Keratinocyte (primary cell): ENCODE measurements at regions not wholly inside any gene's neighbourhood (a gene's known extent, or its start where the extent isn't known, plus 50 kb on each side); places are given as distances from the start of the nearest gene placed in this dataset.
A peak's percentile ranks its signal among the peaks of the same experiment; 100 is the strongest.

Source experiments
- DNase-seq: peaks from one replicate; pipeline ENCODE4 v3.0.0-alpha.2; 2011; ENCODE audit warnings: low read depth, missing footprints, low spot score
- FAIRE-seq: peaks from 2 replicates; lab custom pipeline; 2011; peaks lifted over from hg19 to GRCh38; lab: Jason Lieb, UNC
- H2AFZ ChIP-seq: 2 replicates; pipeline ENCODE4 v1.6.0; 2012; ENCODE audit warnings: low read length, control low read depth, inconsistent platforms; ENCODE audit not compliant: control insufficient read depth
- H3K27ac ChIP-seq: 2 replicates; pipeline ENCODE4 v1.5.1; 2011; ENCODE audit warnings: low read length; ENCODE audit not compliant: control insufficient read depth, insufficient read depth
- H3K27me3 ChIP-seq: 3 replicates; pipeline ENCODE4 v1.6.0; 2011; ENCODE audit warnings: low read length; ENCODE audit not compliant: control insufficient read depth, insufficient read depth; ENCODE audit errors: extremely low read depth
- H3K36me3 ChIP-seq, 2 experiments: 2 replicates in 1 of 2; 3 replicates in 1 of 2; pipeline ENCODE4 v1.5.1; 2011; ENCODE audit warnings: low read length in 2 of 2, mild to moderate bottlenecking in 1 of 2; ENCODE audit not compliant: control insufficient read depth in 2 of 2, insufficient read depth in 2 of 2; ENCODE audit errors: extremely low read depth in 1 of 2
- H3K4me1 ChIP-seq: 3 replicates; pipeline ENCODE4 v1.5.1; 2011; ENCODE audit warnings: low read length; ENCODE audit not compliant: control insufficient read depth, insufficient read depth; ENCODE audit errors: extremely low read depth
- H3K4me2 ChIP-seq: 3 replicates; pipeline ENCODE4 v1.6.0; 2011; ENCODE audit warnings: low read depth, low read length; ENCODE audit not compliant: control insufficient read depth, insufficient read depth; ENCODE audit errors: extremely low read depth
- H3K4me3 ChIP-seq, 3 experiments: fragments of 200-600 bp in 1 of 3; sonication (generic) in 1 of 3; 2 replicates in 2 of 3; 3 replicates in 1 of 3; pipeline ENCODE4 v1.5.1; 2011 to 2016; ENCODE audit warnings: low read length in 3 of 3, mild to moderate bottlenecking in 3 of 3, control low read depth in 2 of 3, inconsistent platforms in 1 of 3, low read depth in 1 of 3, mixed read lengths in 1 of 3, mixed run types in 1 of 3, moderate library complexity in 1 of 3; ENCODE audit not compliant: control insufficient read depth in 2 of 3, insufficient read depth in 2 of 3; ENCODE audit errors: extremely low read depth in 1 of 3
- H3K79me2 ChIP-seq: 2 replicates; pipeline ENCODE4 v1.6.0; 2012; ENCODE audit warnings: low read length; ENCODE audit not compliant: control insufficient read depth, insufficient read depth
- H3K9ac ChIP-seq: 3 replicates; pipeline ENCODE4 v1.6.0; 2011; ENCODE audit warnings: low read length; ENCODE audit not compliant: control insufficient read depth, insufficient read depth; ENCODE audit errors: extremely low read depth
- H3K9me1 ChIP-seq: 3 replicates; pipeline ENCODE4 v1.6.0; 2011; ENCODE audit warnings: low read length; ENCODE audit not compliant: control insufficient read depth, insufficient read depth; ENCODE audit errors: extremely low read depth
- H3K9me3 ChIP-seq: 2 replicates; pipeline ENCODE4 v1.5.1; 2012; ENCODE audit warnings: low read depth, low read length; ENCODE audit not compliant: control insufficient read depth
- H4K20me1 ChIP-seq: 3 replicates; pipeline ENCODE4 v1.6.0; 2011; ENCODE audit warnings: low read length; ENCODE audit not compliant: control insufficient read depth, insufficient read depth; ENCODE audit errors: extremely low read depth
- EZH2 ChIP-seq: IDR thresholded peaks from one replicate; pipeline ENCODE4 v1.6.1; 2012; ENCODE audit warnings: inconsistent platforms, mild to moderate bottlenecking, low read length, moderate library complexity
- dilution Hi-C: fragments of 300-500 bp; cut with MboI; formaldehyde crosslinking; loops from one replicate; pipeline ENCODE4 v1.7.0; 2020; ENCODE audit warnings: low sequenced_read_pairs; ENCODE audit not compliant: extremely low pct_ligation_motif_present
- TF ChIP-seq, protein P1 (sequence below), 3 experiments: IDR thresholded peaks in 1 of 3; conservative IDR thresholded peaks in 1 of 3; optimal IDR thresholded peaks in 1 of 3; 2 replicates in 2 of 3; 3 replicates in 1 of 3; pipeline versions ENCODE3 to v1.5.1; 2011; ENCODE audit warnings: low read length in 3 of 3, mild to moderate bottlenecking in 3 of 3, moderate library complexity in 2 of 3, control low read depth in 1 of 3, inconsistent platforms in 1 of 3; ENCODE audit not compliant: insufficient read depth in 2 of 3; ENCODE audit errors: extremely low read depth in 1 of 3

DNA sequence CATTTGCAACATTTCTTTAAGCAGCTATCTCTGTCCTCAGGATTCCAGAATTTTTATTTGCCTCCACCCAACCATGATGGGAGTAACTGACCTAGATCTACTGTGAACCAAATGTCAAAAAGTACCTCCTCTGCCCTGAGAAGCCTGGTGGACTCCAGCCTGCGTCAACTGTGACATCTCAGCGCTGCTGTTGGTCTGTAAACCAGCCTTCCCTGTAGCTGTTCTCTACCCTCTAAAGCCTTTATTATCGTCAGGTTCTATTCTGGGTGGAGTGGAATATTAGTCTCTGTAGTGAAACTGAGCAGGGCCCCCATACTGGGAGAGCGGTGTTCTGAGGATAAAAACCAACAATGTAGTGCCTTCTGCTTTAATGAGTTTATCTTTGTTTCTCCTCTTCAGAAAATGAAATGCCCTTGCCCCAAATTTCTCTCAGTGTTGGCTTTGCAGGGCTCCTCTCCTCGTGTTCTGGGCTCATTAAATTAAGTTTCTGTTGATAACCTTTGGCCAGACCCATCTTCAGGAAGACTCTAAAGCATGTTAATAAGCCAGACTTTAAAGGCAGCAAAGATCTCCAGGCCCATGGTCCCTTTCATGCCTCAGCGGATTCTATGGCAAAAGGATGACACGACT lies 223.1 kb upstream of the PLXNA2 start:
- no peaks in the 10 kb centered on the region for H3K4me1 ChIP-seq
- H2AFZ ChIP-seq, result no peak overlapping the region
- H3K9ac ChIP-seq, result no peak overlapping the region
- DNase-seq, result no peak
- H3K79me2 ChIP-seq, result no peaks in the 10 kb centered on the region
- H3K36me3 ChIP-seq, result no peaks in the 10 kb centered on the region
- no peak for FAIRE-seq
- TF ChIP-seq, protein P1, sequence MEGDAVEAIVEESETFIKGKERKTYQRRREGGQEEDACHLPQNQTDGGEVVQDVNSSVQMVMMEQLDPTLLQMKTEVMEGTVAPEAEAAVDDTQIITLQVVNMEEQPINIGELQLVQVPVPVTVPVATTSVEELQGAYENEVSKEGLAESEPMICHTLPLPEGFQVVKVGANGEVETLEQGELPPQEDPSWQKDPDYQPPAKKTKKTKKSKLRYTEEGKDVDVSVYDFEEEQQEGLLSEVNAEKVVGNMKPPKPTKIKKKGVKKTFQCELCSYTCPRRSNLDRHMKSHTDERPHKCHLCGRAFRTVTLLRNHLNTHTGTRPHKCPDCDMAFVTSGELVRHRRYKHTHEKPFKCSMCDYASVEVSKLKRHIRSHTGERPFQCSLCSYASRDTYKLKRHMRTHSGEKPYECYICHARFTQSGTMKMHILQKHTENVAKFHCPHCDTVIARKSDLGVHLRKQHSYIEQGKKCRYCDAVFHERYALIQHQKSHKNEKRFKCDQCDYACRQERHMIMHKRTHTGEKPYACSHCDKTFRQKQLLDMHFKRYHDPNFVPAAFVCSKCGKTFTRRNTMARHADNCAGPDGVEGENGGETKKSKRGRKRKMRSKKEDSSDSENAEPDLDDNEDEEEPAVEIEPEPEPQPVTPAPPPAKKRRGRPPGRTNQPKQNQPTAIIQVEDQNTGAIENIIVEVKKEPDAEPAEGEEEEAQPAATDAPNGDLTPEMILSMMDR (optimal IDR thresholded peaks at IDR 0.05 in 1 of 3, IDR thresholded peaks at IDR 0.05 in 1 of 3, conservative IDR thresholded peaks at IDR 0.05 in 1 of 3; ENCODE audit: extremely low read depth in 1 of 3, insufficient read depth in 2 of 3, low read length in 3 of 3), result no peak
- TF ChIP-seq EZH2, result no peak
- no peaks in the 10 kb centered on the region for H4K20me1 ChIP-seq
- no peaks in the 10 kb centered on the region for H3K9me1 ChIP-seq
- H3K27ac ChIP-seq, result no peak overlapping the region
- no peak overlapping the region for H3K4me2 ChIP-seq
- dilution Hi-C loops, result no loop called here
- H3K4me3 ChIP-seq, result no peak overlapping the region
- H3K9me3 ChIP-seq, result no peaks in the 10 kb centered on the region
- no peaks in the 10 kb centered on the region for H3K27me3 ChIP-seq

DNA sequence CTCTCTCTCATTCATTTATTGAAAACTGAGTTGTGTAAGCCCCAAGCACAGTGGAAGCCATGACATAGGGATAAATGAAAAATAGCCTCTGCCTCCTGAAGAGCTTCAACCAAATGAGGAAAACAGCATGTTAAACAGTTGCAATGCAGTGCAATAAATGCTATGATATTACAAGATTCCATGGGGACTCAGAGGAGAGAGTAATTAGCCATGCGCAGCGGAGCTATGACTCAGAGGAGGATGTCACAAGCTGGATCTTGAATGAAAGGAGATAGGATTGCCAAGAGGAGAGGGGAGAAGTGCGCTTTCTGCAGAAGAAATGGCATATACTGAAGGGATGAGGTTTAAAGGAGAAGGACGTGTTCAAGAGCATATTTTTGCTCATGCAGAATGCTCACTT lies 231.3 kb upstream of the PLXNA2 start:
- H2AFZ ChIP-seq, result no peak overlapping the region
- no peaks in the 10 kb centered on the region for H3K9me1 ChIP-seq
- H3K79me2 ChIP-seq, result no peaks in the 10 kb centered on the region
- dilution Hi-C loops, result no loop called here
- FAIRE-seq, result peak; percentile 95
- peak overlapping the region; percentile 17 for H3K4me2 ChIP-seq
- H3K36me3 ChIP-seq, result no peaks in the 10 kb centered on the region
- H3K9me3 ChIP-seq, result no peaks in the 10 kb centered on the region
- H3K9ac ChIP-seq, result no peak overlapping the region
- H4K20me1 ChIP-seq, result no peaks in the 10 kb centered on the region
- H3K4me3 ChIP-seq, result no peak overlapping the region
- peaks cover 11% of the 10 kb centered on the region for H3K4me1 ChIP-seq
- TF ChIP-seq EZH2, result no peak
- TF ChIP-seq, protein P1 (optimal IDR thresholded peaks at IDR 0.05 in 1 of 3, IDR thresholded peaks at IDR 0.05 in 1 of 3, conservative IDR thresholded peaks at IDR 0.05 in 1 of 3; ENCODE audit: extremely low read depth in 1 of 3, insufficient read depth in 2 of 3, low read length in 3 of 3), result no peak
- no peaks in the 10 kb centered on the region for H3K27me3 ChIP-seq
- no peak overlapping the region for H3K27ac ChIP-seq
- no peak for DNase-seq
